SHP77 (cell line): ENCODE measurements at regions not wholly inside any gene's neighbourhood (a gene's known extent, or its start where the extent isn't known, plus 50 kb on each side); places are given as distances from the start of the nearest gene placed in this dataset.
"Not testable (repeated sequence)": the region's sequence is repeated elsewhere in the genome, so short reads cannot be mapped to it uniquely, and the experiment has no call there.

Experiments
- DNase-seq, 2 experiments: peaks; one replicate each; lab custom pipeline; 2025; lab: John Stamatoyannopoulos, UW

DNA sequence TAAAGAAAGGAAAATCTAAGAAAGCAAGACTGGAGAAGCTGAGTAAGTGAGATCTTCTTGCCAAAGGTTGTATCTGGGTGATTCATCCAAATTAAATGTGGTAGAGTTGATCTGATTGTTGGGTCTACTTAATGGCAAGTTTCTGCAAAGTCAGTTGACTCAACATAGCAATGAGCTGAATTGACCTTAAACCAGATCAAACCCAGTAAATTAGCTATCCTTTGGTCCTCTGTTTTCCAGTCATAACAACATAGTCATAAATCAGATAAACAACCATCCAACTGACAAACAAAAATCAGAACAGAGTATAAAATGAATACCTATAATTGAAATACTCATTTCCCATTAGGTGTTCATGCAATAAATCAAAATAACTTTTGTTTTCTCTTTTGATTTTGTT lies 142.6 kb upstream of the CFAP20DC start:
- DNase-seq = no peak

DNA sequence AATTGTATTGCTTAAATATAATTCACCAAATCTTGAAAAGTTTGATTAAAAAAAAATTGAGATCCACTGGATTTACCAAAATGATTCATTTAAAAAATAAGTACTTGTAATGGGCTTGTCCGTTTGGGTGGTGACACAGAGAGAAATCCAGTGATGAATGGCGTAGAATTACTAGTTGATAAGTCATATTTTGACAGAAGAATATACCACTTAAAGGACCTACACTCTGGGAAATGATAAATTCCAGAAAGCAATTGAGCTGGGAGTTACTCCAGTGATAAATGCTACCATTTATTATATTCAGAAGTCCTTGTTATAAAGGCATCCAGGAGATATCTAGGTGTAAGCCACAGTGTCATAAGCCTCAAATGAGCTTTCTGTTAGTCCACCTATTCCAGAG lies 141.8 kb upstream of the CFAP20DC start:
- DNase-seq = no peak

DNA sequence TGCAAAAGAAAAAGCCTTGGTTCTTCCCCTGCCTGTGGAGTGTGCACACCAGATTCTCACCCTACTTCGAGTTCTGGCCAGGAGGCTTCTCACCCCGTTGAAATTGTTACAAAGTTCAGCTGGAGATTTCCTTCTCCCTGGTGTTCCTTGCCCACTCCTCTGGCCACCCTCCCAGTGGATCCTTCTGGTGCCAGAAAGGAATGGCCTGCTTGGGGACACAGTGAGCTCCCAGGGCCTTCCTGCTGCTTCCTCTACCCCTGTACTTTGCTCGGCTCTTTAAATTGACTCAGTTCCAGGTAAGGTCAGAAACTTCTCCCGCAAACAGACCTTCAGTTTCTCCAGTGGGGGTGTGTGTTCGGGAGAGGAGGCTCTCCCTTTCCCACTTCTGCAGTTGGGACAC lies 140.1 kb upstream of the CFAP20DC start:
- DNase-seq = no peak

DNA sequence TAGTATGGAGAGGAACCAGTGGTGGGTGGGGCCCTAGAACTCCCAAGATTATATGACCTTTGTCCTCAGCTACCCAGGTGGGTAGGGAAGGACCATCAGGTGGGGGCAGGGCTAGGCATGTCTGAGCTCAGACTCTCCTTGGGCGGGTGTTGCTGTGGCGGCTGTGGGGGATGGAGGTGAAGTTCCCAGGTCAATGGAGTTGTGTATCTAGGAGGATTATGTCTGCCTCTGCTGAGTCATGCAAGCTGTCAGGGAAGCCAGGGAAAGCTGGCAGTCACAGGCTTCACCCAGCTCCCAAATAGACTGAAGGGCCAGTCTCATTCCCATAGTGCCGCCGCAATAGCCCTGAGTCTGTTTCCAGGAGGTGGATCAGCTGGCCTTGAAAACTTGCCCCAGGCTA lies 139.7 kb upstream of the CFAP20DC start:
- DNase-seq = no peak

DNA sequence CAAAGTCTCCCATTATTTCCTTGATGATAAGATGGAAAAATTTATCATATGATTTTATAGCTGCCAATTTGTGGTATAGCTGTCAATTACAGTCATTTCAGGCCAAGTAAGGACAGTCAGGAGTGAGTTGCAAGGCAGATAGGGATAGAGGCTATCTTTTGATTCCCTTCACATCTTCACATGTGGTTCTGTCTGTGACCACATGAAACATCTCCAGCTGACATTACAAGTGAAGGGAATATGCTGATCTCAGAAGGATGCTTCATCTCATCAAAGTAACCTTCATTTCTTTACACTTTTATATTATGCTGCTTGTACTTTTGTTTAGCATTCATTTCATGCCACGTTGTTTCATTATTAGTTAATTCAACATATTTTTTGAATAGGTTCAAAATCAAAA lies 136.9 kb upstream of the CFAP20DC start:
- no peak for DNase-seq

DNA sequence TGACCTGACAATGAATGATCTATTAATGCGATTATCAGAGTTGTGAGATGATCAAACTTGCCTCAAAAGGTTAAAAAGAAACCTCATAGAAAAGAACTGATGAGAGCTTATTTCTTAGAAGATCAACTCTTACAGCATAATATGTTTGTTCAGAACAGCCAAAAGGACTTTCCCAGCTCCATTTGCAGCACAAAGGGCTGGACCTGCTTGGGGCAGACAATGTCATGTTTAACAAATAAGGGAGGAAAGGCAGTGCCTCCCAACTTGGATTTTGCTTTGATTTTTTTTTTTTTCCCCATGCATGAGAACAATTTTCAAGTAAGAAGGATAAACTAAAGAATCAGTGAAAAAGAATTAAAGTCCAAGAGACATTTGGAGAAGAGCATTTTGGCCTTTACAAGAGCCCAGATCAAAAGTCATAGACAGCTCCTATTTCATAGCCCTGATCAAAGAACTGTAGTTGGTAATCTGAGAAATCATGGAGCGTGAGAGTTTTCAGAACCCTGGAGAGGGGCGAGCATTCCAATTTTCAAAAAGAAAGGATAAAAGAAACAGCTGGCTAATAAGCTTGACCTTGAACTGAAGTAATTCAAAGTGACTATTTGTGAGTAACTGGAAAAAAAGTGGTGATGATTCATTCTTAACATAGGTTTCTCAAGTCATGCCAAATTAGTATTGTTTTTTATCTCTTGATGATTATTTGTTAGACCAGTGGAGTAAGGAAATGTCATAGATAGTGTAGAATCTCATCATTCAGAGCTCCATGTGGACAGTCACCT lies 136.0 kb upstream of the CFAP20DC start:
- no peak for DNase-seq

DNA sequence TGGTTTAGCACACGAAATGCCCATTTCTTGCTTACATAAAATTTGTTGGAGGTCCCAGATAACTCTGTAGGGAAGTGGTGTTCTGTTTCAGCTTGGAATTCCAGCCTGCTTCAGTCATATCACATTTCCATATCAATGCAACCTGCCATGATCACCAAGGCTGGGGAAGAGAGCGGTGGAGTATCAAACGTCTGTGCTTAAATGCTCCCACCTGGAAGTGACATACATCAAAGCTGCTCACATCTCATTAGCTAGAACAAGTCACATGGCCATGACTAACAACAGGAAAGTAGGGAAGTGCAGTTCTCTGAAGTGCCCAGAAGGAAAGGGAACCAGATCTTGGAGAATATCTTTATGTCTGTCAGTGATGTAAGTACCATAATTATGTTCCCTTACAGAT lies 130.2 kb upstream of the CFAP20DC start:
- DNase-seq = no peak

DNA sequence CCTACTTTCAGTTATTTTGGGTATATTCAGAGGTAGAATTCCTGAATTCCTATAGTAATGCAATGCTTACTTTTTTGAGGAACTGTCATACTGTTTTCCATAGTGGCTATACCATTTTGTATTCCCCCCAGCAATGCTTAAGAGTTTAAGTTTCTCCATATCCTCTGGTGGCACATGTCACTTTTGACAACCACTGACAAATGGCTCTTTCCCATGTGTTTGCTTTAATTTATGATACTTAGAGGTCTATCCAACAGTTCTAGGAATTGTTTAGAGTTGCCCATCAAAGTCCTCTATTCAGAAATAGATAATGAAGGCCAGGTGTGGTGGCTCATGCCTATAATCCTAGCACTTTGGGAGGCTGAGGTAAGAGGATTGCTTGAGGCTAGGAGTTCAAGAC lies 128.9 kb upstream of the CFAP20DC start:
- DNase-seq = no peak

DNA sequence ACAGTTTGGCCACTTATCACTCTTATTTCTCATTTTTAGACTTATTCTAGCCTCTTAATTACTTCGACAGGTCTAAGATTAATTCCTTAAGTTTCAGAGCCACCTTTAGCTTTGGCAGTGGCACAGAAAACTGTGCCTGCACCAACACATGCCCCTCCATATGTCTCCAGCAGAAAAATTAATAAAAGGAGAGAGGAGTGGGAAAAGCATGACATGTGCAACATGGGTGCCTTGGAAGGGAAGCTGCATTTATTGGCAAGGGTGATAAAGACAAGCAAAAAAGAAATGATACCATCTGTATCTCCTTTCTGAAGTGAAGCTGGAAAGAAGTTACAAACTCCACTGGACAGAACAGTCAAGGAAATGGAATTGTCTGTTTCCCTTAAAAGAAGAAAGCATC lies 121.7 kb upstream of the CFAP20DC start:
- no peak for DNase-seq

DNA sequence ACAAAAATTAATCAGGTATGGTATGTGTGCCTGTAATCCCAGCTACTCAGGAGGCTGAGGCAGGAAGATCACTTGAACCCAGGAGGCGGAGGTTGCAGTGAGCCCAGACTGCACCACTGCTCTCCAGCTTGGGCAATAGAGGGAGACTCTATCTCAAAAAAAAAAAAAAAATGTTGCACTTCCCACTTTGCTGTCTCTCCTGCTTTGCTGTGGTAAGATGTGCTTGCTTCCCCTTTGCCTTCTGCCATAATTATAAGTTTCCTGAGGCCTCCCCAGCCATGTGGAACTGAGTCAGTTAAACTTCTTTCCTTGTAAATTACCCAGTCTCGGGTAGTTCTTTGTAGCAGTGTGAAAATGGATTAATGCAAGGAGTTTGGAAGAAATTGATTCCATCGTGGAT lies 120.3 kb upstream of the CFAP20DC start:
- DNase-seq = not testable (repeated sequence)

DNA sequence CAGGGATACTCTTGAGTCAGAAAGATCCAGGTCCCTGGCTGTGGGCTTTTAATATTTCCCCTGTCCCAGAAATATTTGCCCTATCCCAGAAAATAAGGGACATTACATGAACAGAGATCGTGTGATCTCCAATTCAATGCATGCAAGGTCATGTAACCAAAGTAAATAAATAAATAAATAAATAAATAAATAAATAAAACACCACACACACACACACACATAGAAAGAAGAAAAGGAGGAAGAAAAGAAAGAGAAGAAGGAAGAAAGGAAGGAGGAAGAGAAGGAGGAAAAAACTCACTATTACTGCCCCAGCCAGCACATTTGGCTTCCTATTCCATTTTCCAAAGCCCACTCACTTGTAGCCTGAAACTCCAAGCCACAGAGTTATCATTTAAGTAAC lies 117.9 kb upstream of the CFAP20DC start:
- no peak for DNase-seq

DNA sequence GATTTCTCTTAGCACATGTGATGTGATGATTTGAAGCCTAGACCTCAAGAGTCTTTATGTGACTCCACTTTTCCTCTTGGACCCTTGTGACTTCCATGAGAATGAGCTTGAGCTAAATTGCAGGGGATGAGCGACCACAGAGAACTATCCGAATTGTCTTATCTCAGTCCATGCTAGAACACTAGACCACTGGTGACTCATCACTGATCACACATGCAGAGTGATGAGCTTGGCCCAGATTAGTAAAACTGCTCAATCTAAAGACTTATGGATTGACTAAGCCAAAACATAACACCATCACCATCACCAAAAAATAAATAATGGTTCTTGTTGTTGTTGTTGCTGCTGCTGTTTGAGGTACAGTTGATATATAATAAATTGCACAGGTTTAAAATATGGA lies 114.1 kb upstream of the CFAP20DC start:
- DNase-seq = no peak

DNA sequence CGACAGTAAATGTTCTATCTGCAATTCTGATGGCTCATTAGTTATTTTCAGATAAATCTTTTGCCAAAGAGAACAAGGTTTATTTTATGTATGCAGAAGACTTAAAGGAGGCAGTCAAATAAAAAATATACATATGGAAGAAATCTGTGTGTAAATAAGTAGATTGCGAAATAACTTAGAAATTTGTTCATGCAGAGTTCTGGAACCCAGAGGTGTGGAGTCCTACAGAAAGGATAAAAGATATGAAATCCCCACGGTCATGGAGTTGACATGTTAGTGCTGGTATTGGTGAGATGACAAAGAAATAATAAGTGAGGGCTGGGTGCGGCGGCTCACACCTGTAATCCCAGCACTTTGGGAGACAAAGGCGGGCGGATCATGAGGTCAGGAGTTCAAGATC lies 111.2 kb upstream of the CFAP20DC start:
- DNase-seq = no peak

DNA sequence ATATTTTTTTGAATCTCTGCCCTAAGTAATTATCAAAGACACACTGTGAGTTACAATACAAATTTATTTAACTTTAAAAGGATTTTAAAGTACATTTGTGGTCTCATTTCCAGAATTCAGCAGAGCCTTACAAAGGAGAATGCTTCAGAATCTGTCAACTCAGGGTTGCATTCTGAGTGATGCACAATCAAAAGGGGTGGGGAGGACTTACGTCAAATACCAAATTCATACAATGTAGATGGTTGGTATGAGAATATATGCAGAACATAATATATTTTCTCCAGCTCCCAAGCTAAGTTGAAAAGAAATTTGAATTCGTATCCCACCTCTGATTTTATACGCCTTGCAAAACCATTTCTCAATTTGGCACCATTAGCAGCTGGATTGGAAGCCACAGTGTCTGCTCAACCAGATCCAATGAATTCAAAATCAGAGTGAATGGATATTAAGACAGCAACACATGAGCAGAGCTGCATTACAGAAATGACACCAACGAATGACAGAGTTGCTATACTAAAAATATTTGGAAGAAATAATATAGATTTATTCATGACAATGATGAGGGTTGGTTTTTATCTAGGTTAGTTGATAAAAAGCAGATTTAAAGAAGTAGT lies 110.4 kb upstream of the CFAP20DC start:
- no peak for DNase-seq

DNA sequence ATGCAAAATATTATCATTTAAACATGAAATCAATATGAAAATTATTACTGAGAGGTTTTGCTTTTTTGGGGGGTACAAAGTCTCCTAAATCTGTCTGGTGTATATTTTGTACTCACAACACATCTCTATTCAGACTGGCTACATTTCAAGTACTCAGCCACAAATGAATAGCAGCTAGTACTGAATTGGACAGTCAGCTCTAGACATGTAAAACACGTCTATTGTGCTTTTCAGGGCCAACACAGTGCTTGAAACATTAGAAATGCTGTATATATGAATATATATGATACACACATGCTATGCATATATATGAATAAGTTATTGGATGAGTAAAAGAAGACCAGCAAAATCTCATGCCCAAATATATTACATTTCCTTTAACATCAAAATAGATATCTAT lies 103.8 kb upstream of the CFAP20DC start:
- no peak for DNase-seq

DNA sequence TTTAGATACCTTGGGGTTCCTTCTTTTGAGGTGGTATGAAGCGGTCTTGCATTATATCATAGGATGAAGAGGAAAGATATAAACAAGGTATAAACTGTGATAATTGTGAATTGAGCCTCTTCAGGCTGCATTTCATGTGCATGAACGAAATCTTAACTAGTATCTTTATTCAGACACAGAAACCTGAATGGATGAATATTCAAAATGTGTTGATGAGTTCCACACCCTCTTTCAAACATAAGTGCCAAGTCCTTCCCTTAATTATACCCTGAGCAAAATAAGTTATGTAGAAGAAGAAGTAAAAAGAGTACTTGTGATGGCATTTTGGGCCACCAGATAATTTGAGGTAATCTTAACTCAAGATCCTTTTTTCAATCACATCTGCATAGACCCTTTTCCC lies 103.1 kb upstream of the CFAP20DC start:
- DNase-seq = no peak

DNA sequence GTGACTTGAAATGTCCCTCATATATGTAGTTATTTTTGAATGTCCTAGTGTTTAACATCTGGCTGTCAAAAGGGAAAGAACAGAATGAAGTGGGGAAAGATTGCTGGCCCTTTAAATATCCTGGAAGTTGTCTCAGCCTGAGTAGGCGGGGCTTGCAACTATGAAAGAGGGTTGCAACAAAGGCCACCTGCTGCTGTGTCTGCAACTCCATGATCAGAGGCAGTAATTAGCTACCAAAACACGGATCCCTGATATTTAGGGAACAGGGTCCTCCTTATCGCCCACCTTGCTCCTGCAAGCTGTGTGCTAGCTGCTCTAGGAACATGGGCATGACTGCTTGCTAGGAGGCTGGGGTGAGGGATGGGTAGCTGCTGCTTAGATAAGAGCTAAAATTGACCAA lies 100.2 kb upstream of the CFAP20DC start:
- no peak for DNase-seq

DNA sequence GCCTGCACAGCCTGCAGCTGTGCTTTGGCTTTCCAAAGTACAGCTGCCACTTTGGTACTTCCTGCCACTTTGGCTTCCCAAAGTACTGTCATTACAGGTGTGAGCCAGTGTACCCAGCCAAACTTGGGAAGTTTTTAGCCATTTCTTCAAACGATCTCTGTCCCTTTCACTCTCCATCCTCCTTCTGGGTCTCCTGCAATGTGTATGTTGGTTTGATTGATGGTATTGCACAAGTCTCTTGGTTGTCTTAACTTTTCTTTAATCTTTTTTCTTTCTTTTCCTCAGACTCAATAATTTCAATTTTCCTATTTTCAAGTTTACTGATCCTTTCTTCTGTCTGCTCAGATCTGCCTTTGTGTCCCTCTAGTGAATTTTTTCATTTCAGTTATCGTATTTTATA lies 99.3 kb upstream of the CFAP20DC start:
- no peak for DNase-seq

DNA sequence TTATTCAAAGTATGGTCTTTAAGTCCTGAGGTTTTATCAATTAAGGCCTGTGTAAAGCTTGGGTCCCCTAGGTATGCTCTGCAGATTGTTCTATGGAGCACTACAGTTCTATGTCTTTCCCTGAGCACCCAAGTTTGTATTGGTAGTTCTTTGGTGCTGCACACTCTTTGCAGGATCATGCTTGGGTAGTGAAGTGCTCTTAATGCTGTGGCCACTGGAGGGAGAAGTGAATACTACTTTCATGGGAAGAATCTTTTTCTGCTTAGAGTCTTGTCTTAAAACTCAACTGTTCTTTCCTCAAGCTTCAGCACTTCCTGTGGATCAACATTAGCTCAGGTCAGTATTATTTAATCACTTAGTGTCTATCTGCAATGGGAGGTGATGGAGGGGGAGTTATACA lies 93.6 kb upstream of the CFAP20DC start:
- no peak for DNase-seq

DNA sequence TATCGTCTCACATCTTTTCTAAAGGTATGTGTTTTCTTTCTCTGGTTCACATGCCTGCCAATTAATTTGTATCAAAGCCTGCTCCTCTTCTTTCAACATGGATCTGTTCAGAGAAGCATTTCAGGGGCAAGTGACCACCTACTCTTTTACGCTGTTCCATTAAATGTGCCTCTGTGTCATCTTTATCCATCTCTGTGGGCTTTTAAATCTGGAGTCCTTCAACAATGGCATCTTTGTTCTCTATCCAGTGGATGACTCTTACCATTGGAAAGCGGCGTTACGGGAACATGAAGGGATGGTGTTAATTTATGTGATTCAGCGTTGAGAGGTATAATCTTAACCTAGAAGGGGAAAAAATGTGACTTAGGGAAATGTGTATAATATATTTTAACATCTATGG lies 92.7 kb upstream of the CFAP20DC start:
- DNase-seq = no peak

DNA sequence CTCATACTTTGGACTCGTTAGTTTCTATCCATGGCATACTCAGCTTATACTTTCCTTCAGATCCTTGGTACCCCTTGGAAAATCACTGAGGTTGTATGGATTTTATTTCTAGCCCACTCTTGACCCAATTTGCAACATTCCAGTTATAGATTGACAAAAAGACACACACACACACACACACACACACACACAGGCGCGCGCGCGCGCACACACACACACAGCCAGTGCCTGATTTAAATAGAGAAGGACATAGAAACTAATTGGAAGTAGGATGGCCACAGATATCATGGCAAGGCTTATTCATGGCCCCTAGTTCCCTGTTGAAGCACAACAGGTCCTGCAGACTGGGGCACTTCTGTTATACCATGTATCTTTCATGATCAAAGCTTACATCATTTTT lies 89.1 kb upstream of the CFAP20DC start:
- no peak for DNase-seq

DNA sequence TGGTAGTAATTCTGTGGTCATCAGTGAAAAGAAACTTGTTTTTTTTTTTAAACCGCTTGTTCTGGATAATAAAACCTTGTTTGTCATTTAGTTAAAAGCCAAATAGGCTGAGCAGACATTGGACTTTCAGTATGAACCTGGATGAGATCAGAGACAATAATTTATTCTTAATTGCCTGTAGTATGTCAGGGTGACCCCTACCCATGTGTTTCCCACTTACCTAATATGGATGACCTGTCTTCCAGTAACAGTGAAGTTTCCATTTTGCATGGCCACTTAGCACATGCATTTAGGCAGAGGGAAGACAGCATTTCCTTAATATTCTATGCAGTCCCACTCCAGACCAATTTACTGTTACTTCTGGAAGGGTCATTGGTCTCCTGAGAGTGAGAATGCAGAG lies 87.6 kb upstream of the CFAP20DC start:
- no peak for DNase-seq

DNA sequence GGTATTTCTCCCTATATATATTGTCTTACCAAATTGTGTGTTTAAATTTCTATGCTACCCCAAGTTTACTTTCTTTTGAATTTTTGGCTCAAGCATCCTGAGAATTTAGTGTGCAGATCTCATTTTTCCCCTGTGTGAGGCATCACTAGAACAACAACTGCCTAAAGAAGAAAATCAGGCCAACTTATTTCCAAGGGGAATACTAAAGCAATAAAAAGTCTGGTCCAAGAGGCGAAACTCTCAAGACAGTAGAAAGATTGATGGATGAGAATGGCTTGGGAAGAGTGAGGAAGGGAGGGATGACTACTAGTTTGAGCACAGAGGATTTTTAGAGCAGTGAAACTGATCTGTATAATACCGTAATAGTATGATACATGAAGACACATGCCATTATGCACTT lies 86.3 kb upstream of the CFAP20DC start:
- no peak for DNase-seq

DNA sequence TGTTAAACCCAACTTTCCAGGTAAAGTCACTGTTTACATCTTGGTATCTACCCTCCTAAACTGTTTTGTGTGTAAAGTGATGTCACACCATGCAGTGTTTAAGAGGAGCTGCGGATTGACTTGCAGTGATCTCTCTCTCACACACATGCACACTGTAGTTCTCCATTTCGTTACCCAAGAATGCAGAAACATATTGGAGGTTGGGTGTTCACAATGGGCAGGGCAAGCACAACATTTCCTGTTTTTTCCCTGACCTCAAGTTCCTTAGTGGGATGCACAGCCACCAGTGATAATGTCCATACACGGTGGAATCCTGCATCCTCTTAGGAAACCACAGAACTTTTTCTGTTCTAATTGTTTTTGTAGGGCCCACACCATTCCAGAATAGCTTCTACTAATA lies 85.3 kb upstream of the CFAP20DC start:
- DNase-seq = no peak
